ENCODE measurements at regions not wholly inside any gene's neighbourhood (a gene's known extent, or its start where the extent isn't known, plus 50 kb on each side); places are given as distances from the start of the nearest gene placed in this dataset.

GRCh38 chr13:84777316-84777715 lies 895.0 kb upstream of the SLITRK1 start:
- TF ChIP-seq MAX (IDR thresholded peaks at IDR 0.05) (no peak), POLR2A (IDR thresholded peaks at IDR 0.05; ENCODE audit: borderline replicate concordance, extremely low read depth, insufficient read depth, insufficient read length) (no peak), CTCF (IDR thresholded peaks at IDR 0.05 in 2 of 3, conservative IDR thresholded peaks at IDR 0.05 in 1 of 3; ENCODE audit: borderline replicate concordance in 1 of 3, insufficient read depth in 1 of 3, low read depth in 2 of 3, low read length in 2 of 3) (no peak)

All from HCT116 (cell line).